ENCODE measurements at regions not wholly inside any gene's neighbourhood (a gene's known extent, or its start where the extent isn't known, plus 50 kb on each side); places are given as distances from the start of the nearest gene placed in this dataset.

GRCh38 chr12:128138125-128138524, 128.8 kb upstream of the TMEM132C start:
- Mint-ChIP-seq H3K4me1 (peaks cover 4% of the 10 kb centered on the region in 2 experiments; a peak in 2 of 4 replicates), H3K27me3 (ENCODE audit: low read depth) (peaks cover 3% of the 10 kb centered on the region), H3K36me3 (ENCODE audit: insufficient read depth in 1 of 3, low read depth in 3 of 3) (peaks cover 0 to 8% (median 0%) of the 10 kb centered on the region in 3 experiments; a peak in 3 of 7 replicates), H3K9me3 (peaks cover 4 to 6% of the 10 kb centered on the region in 2 experiments; a peak in 3 of 5 replicates), H3K27ac (no peak overlapping the region), H3K4me3 (no peak overlapping the region)
- no peak overlapping the region for H2AK5ac ChIP-seq (ENCODE audit: insufficient read length, low read length)
- no peak overlapping the region for H4K8ac ChIP-seq (replicated peaks; ENCODE audit: insufficient read length, low read depth, low read length)
- no peak for DNase-seq
- H3K79me1 ChIP-seq (ENCODE audit: insufficient read depth, low read depth, low read length, poor library complexity, severe bottlenecking), result no peaks in the 10 kb centered on the region
- H2BK15ac ChIP-seq (ENCODE audit: low read depth, low read length), result no peak overlapping the region
- no peak overlapping the region for H4K5ac ChIP-seq (ENCODE audit: insufficient read length, low read depth, low read length)
- no peak overlapping the region for H2BK20ac ChIP-seq (ENCODE audit: low read depth, low read length, poor library complexity, severe bottlenecking)
- no peak overlapping the region for H2AFZ ChIP-seq (ENCODE audit: low read length)
- H3K9ac ChIP-seq (ENCODE audit: extremely low read depth, insufficient read length, low read length), result no peak overlapping the region
- H3K4ac ChIP-seq (ENCODE audit: low read depth, low read length), result no peak overlapping the region
- H3K9me3 ChIP-seq (ENCODE audit: control insufficient read depth, low read depth, low read length), result no peaks in the 10 kb centered on the region
- no peak overlapping the region for H4K91ac ChIP-seq (ENCODE audit: insufficient read length, low read depth, low read length)
- H3K4me1 ChIP-seq (ENCODE audit: insufficient read depth, low read length), result no peaks in the 10 kb centered on the region
- H3T11ph ChIP-seq (ENCODE audit: low read length), result no peak overlapping the region
- H3K18ac ChIP-seq (ENCODE audit: insufficient read length, low read depth, low read length), result no peak overlapping the region
- no peak overlapping the region for H2BK12ac ChIP-seq (ENCODE audit: insufficient read length, low read depth, low read length)
- no peak overlapping the region for H3K14ac ChIP-seq (ENCODE audit: insufficient read depth, low read length)
- H2BK5ac ChIP-seq (ENCODE audit: insufficient read length, low read length), result no peak overlapping the region
- no peak for TF ChIP-seq CTCF (conservative IDR thresholded peaks at IDR 0.05)
- whole genome bisulfite sequencing (ENCODE audit: extremely low coverage, insufficient read length, low lambda C conversion rate), result no CpG with 5 or more reads among the region's 1 CpG
- H3K23me2 ChIP-seq (ENCODE audit: insufficient read length, low read depth, low read length, poor library complexity, severe bottlenecking), result no peaks in the 10 kb centered on the region
- no peaks in the 10 kb centered on the region for H3K79me2 ChIP-seq (ENCODE audit: insufficient read depth, low read length)
- no peak overlapping the region for H3K27ac ChIP-seq (ENCODE audit: insufficient read length, low read depth, low read length)
- no peak overlapping the region for H2BK120ac ChIP-seq (ENCODE audit: low read depth, low read length, poor library complexity, severe bottlenecking)
- H4K20me1 ChIP-seq (ENCODE audit: control insufficient read depth, insufficient read depth, insufficient read length), result no peaks in the 10 kb centered on the region
- H3K23ac ChIP-seq (ENCODE audit: insufficient read length, low read depth, low read length), result no peak overlapping the region
- H3K4me2 ChIP-seq (ENCODE audit: insufficient read depth, insufficient read length, low read length), result no peak overlapping the region
- no peak overlapping the region for H3K56ac ChIP-seq (ENCODE audit: insufficient read length, low read depth, low read length)
- H3K27me3 ChIP-seq (ENCODE audit: insufficient read depth, low read length), result no peaks in the 10 kb centered on the region

Measured in H9 (cell line).